ENCODE measurements at regions not wholly inside any gene's neighbourhood (a gene's known extent, or its start where the extent isn't known, plus 50 kb on each side); places are given as distances from the start of the nearest gene placed in this dataset.

DNA sequence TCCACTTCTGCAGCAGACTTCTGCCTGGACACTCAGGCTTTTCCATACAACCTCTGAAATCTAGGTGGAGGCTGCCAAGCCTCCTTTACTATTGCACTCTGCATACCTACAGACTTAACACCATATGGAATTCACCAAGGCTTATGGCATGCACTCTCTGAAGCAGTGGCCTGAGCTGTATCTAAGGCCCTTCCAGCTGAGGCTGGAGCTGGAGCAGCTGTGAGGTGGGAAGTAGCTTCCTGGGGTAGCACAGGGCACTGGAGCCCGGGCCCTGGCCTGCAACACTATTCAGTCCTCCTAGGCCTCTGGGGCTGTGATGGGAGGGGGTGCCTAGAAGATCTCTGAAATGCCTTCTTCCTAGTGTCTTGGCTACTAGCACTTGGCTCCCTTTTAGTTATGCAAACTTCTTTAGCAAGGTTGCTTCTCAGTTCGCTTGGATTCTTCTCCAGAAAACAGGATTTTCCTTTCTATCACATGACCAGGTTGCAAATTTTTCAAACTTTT is 186.6 kb upstream of the RORA start:
- Mint-ChIP-seq H3K27ac (no peak overlapping the region), H3K27me3 (ENCODE audit: low read depth) (no peaks in the 10 kb centered on the region; the same call in 1 of the 2 replicates), H3K36me3 (ENCODE audit: insufficient read depth in 1 of 3, low read depth in 3 of 3) (peaks cover 4 to 12% (median 10%) of the 10 kb centered on the region in 3 experiments; a peak in 5 of 7 replicates), H3K4me3 (no peak overlapping the region), H3K9me3 (peaks cover 8 to 14% of the 10 kb centered on the region in 2 experiments; a peak in 3 of 5 replicates), H3K4me1 (0 out of 4 replicates have a peak, but pooled peaks cover 0 to 3% of the 10 kb centered on the region in 2 experiments)
- H3K79me2 ChIP-seq (ENCODE audit: insufficient read depth, low read length), result no peaks in the 10 kb centered on the region
- H3K27me3 ChIP-seq (ENCODE audit: insufficient read depth, low read length), result no peaks in the 10 kb centered on the region
- no peak overlapping the region for H3K14ac ChIP-seq (ENCODE audit: insufficient read depth, low read length)
- H3K4me2 ChIP-seq (ENCODE audit: insufficient read depth, insufficient read length, low read length), result no peak overlapping the region
- TF ChIP-seq, protein P1, sequence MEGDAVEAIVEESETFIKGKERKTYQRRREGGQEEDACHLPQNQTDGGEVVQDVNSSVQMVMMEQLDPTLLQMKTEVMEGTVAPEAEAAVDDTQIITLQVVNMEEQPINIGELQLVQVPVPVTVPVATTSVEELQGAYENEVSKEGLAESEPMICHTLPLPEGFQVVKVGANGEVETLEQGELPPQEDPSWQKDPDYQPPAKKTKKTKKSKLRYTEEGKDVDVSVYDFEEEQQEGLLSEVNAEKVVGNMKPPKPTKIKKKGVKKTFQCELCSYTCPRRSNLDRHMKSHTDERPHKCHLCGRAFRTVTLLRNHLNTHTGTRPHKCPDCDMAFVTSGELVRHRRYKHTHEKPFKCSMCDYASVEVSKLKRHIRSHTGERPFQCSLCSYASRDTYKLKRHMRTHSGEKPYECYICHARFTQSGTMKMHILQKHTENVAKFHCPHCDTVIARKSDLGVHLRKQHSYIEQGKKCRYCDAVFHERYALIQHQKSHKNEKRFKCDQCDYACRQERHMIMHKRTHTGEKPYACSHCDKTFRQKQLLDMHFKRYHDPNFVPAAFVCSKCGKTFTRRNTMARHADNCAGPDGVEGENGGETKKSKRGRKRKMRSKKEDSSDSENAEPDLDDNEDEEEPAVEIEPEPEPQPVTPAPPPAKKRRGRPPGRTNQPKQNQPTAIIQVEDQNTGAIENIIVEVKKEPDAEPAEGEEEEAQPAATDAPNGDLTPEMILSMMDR (conservative IDR thresholded peaks at IDR 0.05), result no peak
- H3K9me3 ChIP-seq (ENCODE audit: control insufficient read depth, low read depth, low read length), result no peaks in the 10 kb centered on the region
- WGBS (ENCODE audit: extremely low coverage, insufficient read length, low lambda C conversion rate), result no CpG with 5 or more reads among the region's 2 CpGs
- H3K56ac ChIP-seq (ENCODE audit: insufficient read length, low read depth, low read length), result no peak overlapping the region
- no peaks in the 10 kb centered on the region for H3K79me1 ChIP-seq (ENCODE audit: insufficient read depth, low read depth, low read length, poor library complexity, severe bottlenecking)
- no peak overlapping the region for H4K8ac ChIP-seq (replicated peaks; ENCODE audit: insufficient read length, low read depth, low read length)
- H2AK5ac ChIP-seq (ENCODE audit: insufficient read length, low read length), result no peak overlapping the region
- no peak overlapping the region for H2BK20ac ChIP-seq (ENCODE audit: low read depth, low read length, poor library complexity, severe bottlenecking)
- H3T11ph ChIP-seq (ENCODE audit: low read length), result no peak overlapping the region
- H4K5ac ChIP-seq (ENCODE audit: insufficient read length, low read depth, low read length), result no peak overlapping the region
- no peak overlapping the region for H3K23ac ChIP-seq (ENCODE audit: insufficient read length, low read depth, low read length)
- no peak overlapping the region for H4K91ac ChIP-seq (ENCODE audit: insufficient read length, low read depth, low read length)
- no peak overlapping the region for H2BK12ac ChIP-seq (ENCODE audit: insufficient read length, low read depth, low read length)
- no peaks in the 10 kb centered on the region for H4K20me1 ChIP-seq (ENCODE audit: control insufficient read depth, insufficient read depth, insufficient read length)
- no peak overlapping the region for H3K9ac ChIP-seq (ENCODE audit: extremely low read depth, insufficient read length, low read length)
- H2BK5ac ChIP-seq (ENCODE audit: insufficient read length, low read length), result no peak overlapping the region
- H3K18ac ChIP-seq (ENCODE audit: insufficient read length, low read depth, low read length), result no peak overlapping the region
- H3K4me1 ChIP-seq (ENCODE audit: insufficient read depth, low read length), result no peaks in the 10 kb centered on the region
- H3K27ac ChIP-seq (ENCODE audit: insufficient read length, low read depth, low read length), result no peak overlapping the region
- no peak overlapping the region for H3K4ac ChIP-seq (ENCODE audit: low read depth, low read length)
- no peak for DNase-seq
- H3K23me2 ChIP-seq (ENCODE audit: insufficient read length, low read depth, low read length, poor library complexity, severe bottlenecking), result no peaks in the 10 kb centered on the region
- H2AFZ ChIP-seq (ENCODE audit: low read length), result no peak overlapping the region
- no peak overlapping the region for H2BK120ac ChIP-seq (ENCODE audit: low read depth, low read length, poor library complexity, severe bottlenecking)
- H2BK15ac ChIP-seq (ENCODE audit: low read depth, low read length), result no peak overlapping the region
